Type B pancreatic cell (in vitro differentiated cells): ENCODE measurements at regions not wholly inside any gene's neighbourhood (a gene's known extent, or its start where the extent isn't known, plus 50 kb on each side); places are given as distances from the start of the nearest gene placed in this dataset.

Source experiments
- DNase-seq: peaks from one replicate; pipeline ENCODE4 v3.0.0; 2021; ENCODE audit warnings: mixed read lengths; ENCODE audit not compliant: unreplicated experiment; ENCODE audit errors: extremely low spot score
- H3K27ac Mint-ChIP-seq: 2 replicates; pipeline ENCODE4 v1.8.0; 2021; ENCODE audit warnings: mild to moderate bottlenecking, mixed read lengths
- H3K27me3 Mint-ChIP-seq: 2 replicates; pipeline ENCODE4 v1.8.0; 2021; ENCODE audit warnings: mixed read lengths
- H3K36me3 Mint-ChIP-seq: 2 replicates; pipeline ENCODE4 v1.8.0; 2021; ENCODE audit warnings: mixed read lengths
- H3K4me1 Mint-ChIP-seq: one replicate; pipeline ENCODE4 v1.8.0; 2021; ENCODE audit warnings: mixed read lengths; ENCODE audit not compliant: unreplicated experiment
- H3K4me3 Mint-ChIP-seq: 2 replicates; pipeline ENCODE4 v1.8.0; 2021; ENCODE audit warnings: mild to moderate bottlenecking, mixed read lengths
- H3K9me3 Mint-ChIP-seq: 2 replicates; pipeline ENCODE4 v1.8.0; 2021; ENCODE audit warnings: mixed read lengths
- CTCF ChIP-seq: fragments of 200-600 bp; sonication (generic); conservative IDR thresholded peaks from 2 replicates; pipeline ENCODE4 v1.5.0; 2021; ENCODE audit warnings: antibody characterized with exemption, mild to moderate bottlenecking

GRCh38 chr9:80417211-80417773 is 845.5 kb downstream of the TLE4 start:
- no peaks in the 10 kb centered on the region for H3K36me3 Mint-ChIP-seq
- H3K27ac Mint-ChIP-seq: no peak overlapping the region
- TF ChIP-seq CTCF: no peak
- peaks cover 3% of the 10 kb centered on the region for H3K27me3 Mint-ChIP-seq
- DNase-seq: no peak
- H3K4me1 Mint-ChIP-seq: no peaks in the 10 kb centered on the region
- peaks cover 16% of the 10 kb centered on the region for H3K9me3 Mint-ChIP-seq
- H3K4me3 Mint-ChIP-seq: no peak overlapping the region

GRCh38 chr9:80410106-80410505 is 838.3 kb downstream of the TLE4 start:
- DNase-seq: no peak
- H3K4me1 Mint-ChIP-seq: peaks cover 16% of the 10 kb centered on the region
- H3K27me3 Mint-ChIP-seq: peaks cover 7% of the 10 kb centered on the region
- peak overlapping the region; percentile 62 for H3K27ac Mint-ChIP-seq
- TF ChIP-seq CTCF: no peak
- peaks cover 17% of the 10 kb centered on the region for H3K9me3 Mint-ChIP-seq
- H3K36me3 Mint-ChIP-seq: no peaks in the 10 kb centered on the region
- peak overlapping the region; percentile 44 for H3K4me3 Mint-ChIP-seq

- Mint-ChIP-seq H3K9me3 (peaks cover 17% of the 10 kb centered on the region), H3K27me3 (peaks cover 4% of the 10 kb centered on the region), H3K36me3 (no peaks in the 10 kb centered on the region), H3K27ac (no peak overlapping the region), H3K4me3 (no peak overlapping the region), H3K4me1 (peaks cover 16% of the 10 kb centered on the region)
- no peak for TF ChIP-seq CTCF
- DNase-seq: no peak
Observed at GRCh38 chr9:80407220-80407619, 835.5 kb downstream of the TLE4 start.

GRCh38 chr9:80401243-80401642 is 829.5 kb downstream of the TLE4 start:
- Mint-ChIP-seq H3K4me3 (no peak overlapping the region), H3K4me1 (no peaks in the 10 kb centered on the region), H3K9me3 (peaks cover 3% of the 10 kb centered on the region), H3K27ac (no peak overlapping the region), H3K27me3 (no peaks in the 10 kb centered on the region), H3K36me3 (no peaks in the 10 kb centered on the region)
- no peak for TF ChIP-seq CTCF
- no peak for DNase-seq

- TF ChIP-seq CTCF: no peak
Observed at GRCh38 chr9:80400624-80401230, 829.0 kb downstream of the TLE4 start.

More at GRCh38 chr9:80400624-80401230, 829.0 kb downstream of the TLE4 start:
- no peak overlapping the region for H3K4me3 Mint-ChIP-seq
- no peaks in the 10 kb centered on the region for H3K27me3 Mint-ChIP-seq
- no peak overlapping the region for H3K27ac Mint-ChIP-seq
- no peaks in the 10 kb centered on the region for H3K9me3 Mint-ChIP-seq
- no peak for DNase-seq
- no peaks in the 10 kb centered on the region for H3K4me1 Mint-ChIP-seq
- H3K36me3 Mint-ChIP-seq: no peaks in the 10 kb centered on the region
